ENCODE measurements at regions not wholly inside any gene's neighbourhood (a gene's known extent, or its start where the extent isn't known, plus 50 kb on each side); places are given as distances from the start of the nearest gene placed in this dataset.

- intact Hi-C loops (cut with DNase I): no loop called here
Measured at GRCh38 chr21:29228306-29228705, 70.4 kb upstream of the BACH1 start.

GRCh38 chr21:29230551-29231261 is 68.0 kb upstream of the BACH1 start:
- DNase-seq: no peak
- intact Hi-C loops (cut with DNase I): no loop called here

More at GRCh38 chr21:29228306-29228705, 70.4 kb upstream of the BACH1 start:
- DNase-seq: no peak

GRCh38 chr21:29231756-29232529 is 66.8 kb upstream of the BACH1 start:
- intact Hi-C loops (cut with DNase I): no loop called here
- no peak for DNase-seq

GRCh38 chr21:29232530-29233255 is 66.0 kb upstream of the BACH1 start:
- no peak for DNase-seq
- intact Hi-C loops (cut with DNase I): no loop called here

GRCh38 chr21:29233256-29233546 is 65.5 kb upstream of the BACH1 start:
- intact Hi-C loops (cut with DNase I): no loop called here
- DNase-seq: no peak

GRCh38 chr21:29233611-29234540 is 64.8 kb upstream of the BACH1 start:
- intact Hi-C loops (cut with DNase I): no loop called here
- no peak for DNase-seq

GRCh38 chr21:29235714-29236197 is 63.0 kb upstream of the BACH1 start:
- no peak for DNase-seq
- intact Hi-C loops (cut with DNase I): no loop called here

GRCh38 chr21:29236201-29236600 is 62.5 kb upstream of the BACH1 start:
- intact Hi-C loops (cut with DNase I): no loop called here
- no peak for DNase-seq

GRCh38 chr21:29237110-29238052 is 61.3 kb upstream of the BACH1 start:
- intact Hi-C loops (cut with DNase I): no loop called here
- DNase-seq: peak in 1 of 42 donors; percentile 7

GRCh38 chr21:29238053-29238966 is 60.4 kb upstream of the BACH1 start:
- intact Hi-C loops (cut with DNase I): no loop called here
- no peak for DNase-seq

GRCh38 chr21:29238967-29239290 is 59.8 kb upstream of the BACH1 start:
- intact Hi-C loops (cut with DNase I): no loop called here
- DNase-seq: peak in 1 of 42 donors; percentile 16

- intact Hi-C loops (cut with DNase I): no loop called here
- no peak for DNase-seq
Measured at GRCh38 chr21:29240136-29240535, 58.6 kb upstream of the BACH1 start.

GRCh38 chr21:29242201-29242600 is 56.5 kb upstream of the BACH1 start:
- intact Hi-C loops (cut with DNase I): no loop called here

GRCh38 chr21:29243188-29243587 is 55.5 kb upstream of the BACH1 start:
- DNase-seq: no peak
- intact Hi-C loops (cut with DNase I): no loop called here

More at GRCh38 chr21:29242201-29242600, 56.5 kb upstream of the BACH1 start:
- no peak for DNase-seq

- intact Hi-C loops (cut with DNase I): no loop called here
- DNase-seq: no peak
Measured at GRCh38 chr21:29245104-29245643, 53.5 kb upstream of the BACH1 start.

- DNase-seq: no peak
- intact Hi-C loops (cut with DNase I): no loop called here
Measured at GRCh38 chr21:29245863-29246262, 52.9 kb upstream of the BACH1 start.

- DNase-seq: no peak
- intact Hi-C loops (cut with DNase I): no loop called here
Measured at GRCh38 chr21:29246614-29247013, 52.1 kb upstream of the BACH1 start.

Measured in head of caudate nucleus (tissue), 42 donors.